Loucy (cell line): ENCODE measurements at regions not wholly inside any gene's neighbourhood (a gene's known extent, or its start where the extent isn't known, plus 50 kb on each side); places are given as distances from the start of the nearest gene placed in this dataset.

Experiments
- H2AFZ ChIP-seq: fragments of 200-600 bp; sonication (generic); 2 replicates; pipeline ENCODE4 v1.6.0; 2016; ENCODE audit warnings: antibody characterized with exemption, mild to moderate bottlenecking, low read length, moderate library complexity
- H3F3A ChIP-seq: fragments of 200-600 bp; 2 replicates; pipeline ENCODE4 v1.6.0; 2016; ENCODE audit warnings: antibody characterized with exemption, low read depth, mild to moderate bottlenecking
- H3K27me3 ChIP-seq: fragments of 200-600 bp; sonication (generic); 2 replicates; pipeline ENCODE4 v1.6.1; 2014; ENCODE audit warnings: low read length, mild to moderate bottlenecking; ENCODE audit not compliant: insufficient read depth, poor library complexity, severe bottlenecking
- H3K36me3 ChIP-seq: fragments of 200-600 bp; sonication (generic); 2 replicates; pipeline ENCODE4 v1.6.1; 2016; ENCODE audit warnings: low read length; ENCODE audit not compliant: insufficient read depth
- H3K4me1 ChIP-seq: fragments of 200-600 bp; sonication (generic); 2 replicates; pipeline ENCODE4 v1.5.1; 2014; ENCODE audit warnings: low read length, mild to moderate bottlenecking; ENCODE audit not compliant: insufficient read depth, poor library complexity, severe bottlenecking
- H3K4me2 ChIP-seq: fragments of 200-600 bp; sonication (generic); 2 replicates; pipeline ENCODE4 v1.6.0; 2014; ENCODE audit warnings: antibody characterized with exemption, low read length, low read depth, mild to moderate bottlenecking; ENCODE audit not compliant: poor library complexity, severe bottlenecking
- H3K4me3 ChIP-seq: fragments of 200-600 bp; sonication (generic); 2 replicates; pipeline ENCODE4 v1.5.1; 2014; ENCODE audit warnings: low read length, mild to moderate bottlenecking, mixed read lengths; ENCODE audit not compliant: poor library complexity, severe bottlenecking
- H3K79me2 ChIP-seq: fragments of 200-600 bp; sonication (generic); 2 replicates; pipeline ENCODE4 v1.6.1; 2014; ENCODE audit warnings: low read length; ENCODE audit not compliant: insufficient read depth
- H3K9ac ChIP-seq: fragments of 200-600 bp; sonication (generic); 2 replicates; pipeline ENCODE4 v1.6.0; 2014; ENCODE audit warnings: mild to moderate bottlenecking, low read depth, low read length, moderate library complexity; ENCODE audit not compliant: poor library complexity, severe bottlenecking
- H3K9me2 ChIP-seq: fragments of 200-600 bp; sonication (generic); replicated peaks from 2 replicates; pipeline ENCODE4 v1.6.1; 2016; ENCODE audit warnings: low read depth, low read length, mixed read lengths
- H3K9me3 ChIP-seq: fragments of 200-600 bp; sonication (generic); 2 replicates; pipeline ENCODE4 v1.6.1; 2014; ENCODE audit warnings: mild to moderate bottlenecking, antibody characterized with exemption, low read length, low read depth; ENCODE audit not compliant: insufficient read depth
- H4K20me1 ChIP-seq: fragments of 200-600 bp; sonication (generic); 2 replicates; pipeline ENCODE4 v1.6.0; 2014; ENCODE audit warnings: antibody characterized with exemption, low read length, mild to moderate bottlenecking; ENCODE audit not compliant: insufficient read depth, poor library complexity, severe bottlenecking
- CTCF ChIP-seq: fragments of 200-600 bp; sonication (generic); conservative IDR thresholded peaks from 2 replicates; pipeline ENCODE4 v1.5.1; 2014; ENCODE audit warnings: mild to moderate bottlenecking, antibody characterized with exemption, low read length
- EZH2phosphoT487 ChIP-seq: fragments of 200-600 bp; IDR thresholded peaks from 2 replicates; pipeline ENCODE4 v1.6.1; 2018; ENCODE audit warnings: antibody characterized with exemption, mild to moderate bottlenecking, moderate library complexity, borderline replicate concordance

- Histone ChIP-seq H2AFZ (no peak overlapping the region), H3K27me3 (no peaks in the 10 kb centered on the region), H3K9ac (no peak overlapping the region), H3K4me2 (no peak overlapping the region), H3K9me2 (no peaks in the 10 kb centered on the region), H3K4me1 (peaks cover 7% of the 10 kb centered on the region), H3K36me3 (no peaks in the 10 kb centered on the region), H3K9me3 (no peaks in the 10 kb centered on the region), H3K4me3 (no peak overlapping the region), H3F3A (no peaks in the 10 kb centered on the region), H3K79me2 (no peaks in the 10 kb centered on the region), H4K20me1 (no peaks in the 10 kb centered on the region)
- TF ChIP-seq CTCF (no peak), EZH2phosphoT487 (no peak)
These were observed 136.8 kb downstream of the NXPE2 start for GRCh38 chr11:114815176-114815575.

- H3K4me2 ChIP-seq, result no peak overlapping the region
- peaks cover 7% of the 10 kb centered on the region for H3K4me1 ChIP-seq
- no peaks in the 10 kb centered on the region for H3K9me3 ChIP-seq
- H3F3A ChIP-seq, result no peaks in the 10 kb centered on the region
- no peak overlapping the region for H2AFZ ChIP-seq
- no peaks in the 10 kb centered on the region for H3K27me3 ChIP-seq
- H3K79me2 ChIP-seq, result no peaks in the 10 kb centered on the region
- no peak for TF ChIP-seq EZH2phosphoT487
- no peak for TF ChIP-seq CTCF
- no peaks in the 10 kb centered on the region for H4K20me1 ChIP-seq
- H3K9ac ChIP-seq, result no peak overlapping the region
- no peak overlapping the region for H3K4me3 ChIP-seq
- no peaks in the 10 kb centered on the region for H3K9me2 ChIP-seq
- no peaks in the 10 kb centered on the region for H3K36me3 ChIP-seq
These were observed 137.4 kb downstream of the NXPE2 start for GRCh38 chr11:114815761-114816160.

GRCh38 chr11:114816791-114817190, 138.5 kb downstream of the NXPE2 start:
- H3K27me3 ChIP-seq, result no peaks in the 10 kb centered on the region
- TF ChIP-seq EZH2phosphoT487 (no peak), CTCF (no peak)
- no peaks in the 10 kb centered on the region for H3K79me2 ChIP-seq
- H3F3A ChIP-seq, result no peaks in the 10 kb centered on the region
- no peaks in the 10 kb centered on the region for H3K36me3 ChIP-seq
- H3K9me3 ChIP-seq, result no peaks in the 10 kb centered on the region
- H2AFZ ChIP-seq, result no peak overlapping the region
- H3K9ac ChIP-seq, result no peak overlapping the region
- H3K4me3 ChIP-seq, result no peak overlapping the region
- no peak overlapping the region for H3K4me2 ChIP-seq
- peaks cover 7% of the 10 kb centered on the region for H3K4me1 ChIP-seq
- no peaks in the 10 kb centered on the region for H3K9me2 ChIP-seq
- H4K20me1 ChIP-seq, result no peaks in the 10 kb centered on the region
